KBM-7 (cell line): ENCODE measurements at regions not wholly inside any gene's neighbourhood (a gene's known extent, or its start where the extent isn't known, plus 50 kb on each side); places are given as distances from the start of the nearest gene placed in this dataset.

Experiments used
- DNase-seq: peaks from one replicate; pipeline ENCODE4 v3.0.0-alpha.2; 2015
- in situ Hi-C: fragments of 300-500 bp; cut with MboI; formaldehyde crosslinking; loops from 2 replicates; pipeline ENCODE4 v1.14.3; 2020; ENCODE audit warnings: low sequenced_read_pairs, low pct_unique_long_range_greater_than_20kb, mixed read lengths

- no peak for DNase-seq
- in situ Hi-C loops = no loop called here
Observed at GRCh38 chr12:30874455-30875321, 51.9 kb upstream of the TSPAN11 start.

- in situ Hi-C loops = no loop called here
- DNase-seq = no peak
Observed at GRCh38 chr12:30870491-30871265, 55.9 kb upstream of the TSPAN11 start.

GRCh38 chr12:30867415-30867814, 59.1 kb upstream of the TSPAN11 start:
- DNase-seq = no peak
- in situ Hi-C loops = no loop called here

- in situ Hi-C loops = no loop called here
- DNase-seq = no peak
Observed at GRCh38 chr12:30866256-30866655, 60.3 kb upstream of the TSPAN11 start.

- DNase-seq = no peak
- in situ Hi-C loops = no loop called here
Observed at GRCh38 chr12:30863839-30864238, 62.7 kb upstream of the TSPAN11 start.

- in situ Hi-C loops = no loop called here
- DNase-seq = no peak
Observed at GRCh38 chr12:30862486-30862885, 64.1 kb upstream of the TSPAN11 start.

- in situ Hi-C loops = no loop called here
Observed at GRCh38 chr12:30859226-30859625, 67.3 kb upstream of the TSPAN11 start.

GRCh38 chr12:30858471-30858870, 68.1 kb upstream of the TSPAN11 start:
- DNase-seq = no peak
- in situ Hi-C loops = no loop called here

More at GRCh38 chr12:30859226-30859625, 67.3 kb upstream of the TSPAN11 start:
- DNase-seq = no peak

- no peak for DNase-seq
- in situ Hi-C loops = no loop called here
Observed at GRCh38 chr12:30853561-30854133, 72.9 kb upstream of the TSPAN11 start.

GRCh38 chr12:30850684-30851083, 75.9 kb upstream of the TSPAN11 start:
- in situ Hi-C loops = no loop called here
- DNase-seq = no peak

GRCh38 chr12:30847259-30847658, 79.3 kb upstream of the TSPAN11 start:
- in situ Hi-C loops = loop anchor here (25.0 kb wide), 1 partner anchor 1285 kb away; no protein-coding TSS in a partner anchor

GRCh38 chr12:30846776-30847175, 79.8 kb upstream of the TSPAN11 start:
- DNase-seq = no peak
- in situ Hi-C loops = loop anchor here (25.0 kb wide), 1 partner anchor 1284 kb away; no protein-coding TSS in a partner anchor

More at GRCh38 chr12:30847259-30847658, 79.3 kb upstream of the TSPAN11 start:
- DNase-seq = peak; percentile 59

- in situ Hi-C loops = loop anchor here (25.0 kb wide), 1 partner anchor 1283 kb away; no protein-coding TSS in a partner anchor
- DNase-seq = no peak
Observed at GRCh38 chr12:30845676-30846075, 80.9 kb upstream of the TSPAN11 start.

GRCh38 chr12:30843211-30843610, 83.3 kb upstream of the TSPAN11 start:
- in situ Hi-C loops = loop anchor here (25.0 kb wide), 1 partner anchor 1281 kb away; no protein-coding TSS in a partner anchor
- DNase-seq = no peak

GRCh38 chr12:30840715-30841114, 85.8 kb upstream of the TSPAN11 start:
- no peak for DNase-seq
- in situ Hi-C loops = loop anchor here (25.0 kb wide), 1 partner anchor 1278 kb away; no protein-coding TSS in a partner anchor

GRCh38 chr12:30839643-30840220, 85.0 kb upstream of the CAPRIN2 start:
- in situ Hi-C loops = loop anchor here (25.0 kb wide), 1 partner anchor 1277 kb away; no protein-coding TSS in a partner anchor
- no peak for DNase-seq

- in situ Hi-C loops = loop anchor here (25.0 kb wide), 1 partner anchor 1275 kb away; no protein-coding TSS in a partner anchor
Observed at GRCh38 chr12:30837595-30837994, 82.8 kb upstream of the CAPRIN2 start.

GRCh38 chr12:30836656-30837445, 82.1 kb upstream of the CAPRIN2 start:
- DNase-seq = no peak
- in situ Hi-C loops = loop anchor here (25.0 kb wide), 1 partner anchor 1275 kb away; no protein-coding TSS in a partner anchor

More at GRCh38 chr12:30837595-30837994, 82.8 kb upstream of the CAPRIN2 start:
- no peak for DNase-seq
